ENCODE measurements at regions not wholly inside any gene's neighbourhood (a gene's known extent, or its start where the extent isn't known, plus 50 kb on each side); places are given as distances from the start of the nearest gene placed in this dataset.

- H3K36me3 ChIP-seq = no peaks in the 10 kb centered on the region
- H3K4me1 ChIP-seq = no peaks in the 10 kb centered on the region
- ATAC-seq (no peak), DNase-seq (no peak)
- no peak for TF ChIP-seq CTCF (IDR thresholded peaks at IDR 0.05)
- no peak overlapping the region for H3K27ac ChIP-seq
- 100% methylated on average over 1 of the region's 1 CpG for WGBS, 2 donors
- intact Hi-C loops (cut with DNase I) = no loop called here
- H3K9me3 ChIP-seq = peaks cover 0 to 30% (median 0%) of the 10 kb centered on the region in 11 donors
- H3K4me3 ChIP-seq = no peak overlapping the region
- no peaks in the 10 kb centered on the region for H3K27me3 ChIP-seq
Measured at GRCh38 chrX:127490000-127490399, 562.2 kb downstream of the ACTRT1 start.

GRCh38 chrX:127466211-127466610 is 586.0 kb downstream of the ACTRT1 start:
- intact Hi-C loops (cut with DNase I) = no loop called here
- H3K9me3 ChIP-seq = no peaks in the 10 kb centered on the region
- no peaks in the 10 kb centered on the region for H3K27me3 ChIP-seq
- no peak overlapping the region for H3K27ac ChIP-seq
- no peak for DNase-seq
- TF ChIP-seq CTCF (IDR thresholded peaks at IDR 0.05) = no peak
- ATAC-seq = no peak
- no peaks in the 10 kb centered on the region for H3K4me1 ChIP-seq
- no peaks in the 10 kb centered on the region for H3K36me3 ChIP-seq
- no peak overlapping the region for H3K4me3 ChIP-seq

- Histone ChIP-seq H3K36me3 (no peaks in the 10 kb centered on the region), H3K9me3 (no peaks in the 10 kb centered on the region), H3K4me1 (no peaks in the 10 kb centered on the region), H3K4me3 (no peak overlapping the region), H3K27me3 (no peaks in the 10 kb centered on the region), H3K27ac (no peak overlapping the region)
- intact Hi-C loops (cut with DNase I) = no loop called here
- 53 to 64% methylated on average over 4 of the region's 4 CpGs for WGBS, 2 donors
- ATAC-seq = no peak
- no peak for TF ChIP-seq CTCF (IDR thresholded peaks at IDR 0.05)
- no peak for DNase-seq
Measured at GRCh38 chrX:127459790-127460189, 592.4 kb downstream of the ACTRT1 start.

GRCh38 chrX:127457161-127457560 is 595.0 kb downstream of the ACTRT1 start:
- Histone ChIP-seq H3K36me3 (no peaks in the 10 kb centered on the region), H3K4me3 (no peak overlapping the region), H3K9me3 (no peaks in the 10 kb centered on the region), H3K27ac (no peak overlapping the region), H3K4me1 (no peaks in the 10 kb centered on the region), H3K27me3 (no peaks in the 10 kb centered on the region)
- intact Hi-C loops (cut with DNase I) = no loop called here
- TF ChIP-seq CTCF (IDR thresholded peaks at IDR 0.05) = no peak
- ATAC-seq (no peak), DNase-seq (no peak)

GRCh38 chrX:127439676-127440075 is 612.5 kb downstream of the ACTRT1 start:
- intact Hi-C loops (cut with DNase I) = no loop called here
- Histone ChIP-seq H3K27me3 (no peaks in the 10 kb centered on the region), H3K9me3 (no peaks in the 10 kb centered on the region), H3K36me3 (no peaks in the 10 kb centered on the region), H3K4me3 (no peak overlapping the region), H3K4me1 (no peaks in the 10 kb centered on the region), H3K27ac (no peak overlapping the region)
- ATAC-seq = no peak
- TF ChIP-seq CTCF (IDR thresholded peaks at IDR 0.05) = no peak
- WGBS, 2 donors = 70 to 78% methylated on average over 2 of the region's 2 CpGs
- DNase-seq = no peak

Data from heart right ventricle (tissue), 16 donors.